ENCODE measurements at regions not wholly inside any gene's neighbourhood (a gene's known extent, or its start where the extent isn't known, plus 50 kb on each side); places are given as distances from the start of the nearest gene placed in this dataset.

GRCh38 chr18:50506362-50506761, 53.5 kb upstream of the MAPK4 start:
- no peaks in the 10 kb centered on the region for H3F3A ChIP-seq (ENCODE audit: low read length, unreplicated experiment)
- H3K9me3 ChIP-seq (ENCODE audit: low read length), result no peaks in the 10 kb centered on the region
- DNase-seq, result no peak
- H3K9ac ChIP-seq (ENCODE audit: low read length), result no peak overlapping the region
- BruUV-seq (replicated peaks), result no TSS peak
- H4K20me1 ChIP-seq (ENCODE audit: low read length), result no peaks in the 10 kb centered on the region
- H3K9me2 ChIP-seq (replicated peaks; ENCODE audit: low read length), result no peaks in the 10 kb centered on the region
- H2AFZ ChIP-seq (ENCODE audit: low read length), result no peak overlapping the region
- no peak overlapping the region for H3K4me2 ChIP-seq (ENCODE audit: low read length)
- H3K27me3 ChIP-seq (ENCODE audit: low read length), result peaks cover 10% of the 10 kb centered on the region; the same call in 1 of the 2 replicates
- CTCF ChIA-PET, result no interaction called here
- POLR2A ChIA-PET (ENCODE audit: unreplicated experiment), result no interaction called here
- no peaks in the 10 kb centered on the region for H3K79me2 ChIP-seq (ENCODE audit: low read length)
- H3K36me3 ChIP-seq (ENCODE audit: low read depth, low read length), result no peaks in the 10 kb centered on the region
- H3K27ac ChIP-seq (ENCODE audit: low read length), result no peak overlapping the region
- intact Hi-C loops (cut with micrococcal nuclease), result no loop called here
- TF ChIP-seq CTCF (conservative IDR thresholded peaks at IDR 0.05; ENCODE audit: low read depth, low read length) (no peak), EZH2phosphoT487 (IDR thresholded peaks at IDR 0.05; ENCODE audit: borderline replicate concordance, low read length) (no peak), EZH2 (IDR thresholded peaks at IDR 0.05; ENCODE audit: low read length, unreplicated experiment) (no peak)
- no peaks in the 10 kb centered on the region for H3K4me1 ChIP-seq (ENCODE audit: insufficient read depth, low read length)
- no peak for ATAC-seq
- no peak overlapping the region for H3K4me3 ChIP-seq (ENCODE audit: low read length)

- POLR2A ChIA-PET (ENCODE audit: unreplicated experiment), result no interaction called here
- TF ChIP-seq EZH2 (IDR thresholded peaks at IDR 0.05; ENCODE audit: low read length, unreplicated experiment), result no peak
- peak; percentile 50 for TF ChIP-seq CTCF (conservative IDR thresholded peaks at IDR 0.05; ENCODE audit: low read depth, low read length)
- CTCF ChIA-PET, result no interaction called here
- H3K9ac ChIP-seq (ENCODE audit: low read length), result no peak overlapping the region
- H3F3A ChIP-seq (ENCODE audit: low read length, unreplicated experiment), result no peaks in the 10 kb centered on the region
- ATAC-seq (peak; percentile 49; the same call in 1 of the 2 replicates), DNase-seq (peak; percentile 29)
- no peak overlapping the region for H3K4me2 ChIP-seq (ENCODE audit: low read length)
- H3K4me1 ChIP-seq (ENCODE audit: insufficient read depth, low read length), result no peaks in the 10 kb centered on the region
- no peaks in the 10 kb centered on the region for H3K9me2 ChIP-seq (replicated peaks; ENCODE audit: low read length)
- no peaks in the 10 kb centered on the region for H3K9me3 ChIP-seq (ENCODE audit: low read length)
- no peak overlapping the region for H3K4me3 ChIP-seq (ENCODE audit: low read length)
- no peaks in the 10 kb centered on the region for H3K36me3 ChIP-seq (ENCODE audit: low read depth, low read length)
- no TSS peak for BruUV-seq (replicated peaks)
- H3K27me3 ChIP-seq (ENCODE audit: low read length), result peaks cover 10% of the 10 kb centered on the region; the same call in 1 of the 2 replicates
- H3K27ac ChIP-seq (ENCODE audit: low read length), result no peak overlapping the region
- no peaks in the 10 kb centered on the region for H3K79me2 ChIP-seq (ENCODE audit: low read length)
- no peaks in the 10 kb centered on the region for H4K20me1 ChIP-seq (ENCODE audit: low read length)
- intact Hi-C loops (cut with micrococcal nuclease), result no loop called here
- no peak overlapping the region for H2AFZ ChIP-seq (ENCODE audit: low read length)
Measured at GRCh38 chr18:50507120-50507590, 52.7 kb upstream of the MAPK4 start.

DNA sequence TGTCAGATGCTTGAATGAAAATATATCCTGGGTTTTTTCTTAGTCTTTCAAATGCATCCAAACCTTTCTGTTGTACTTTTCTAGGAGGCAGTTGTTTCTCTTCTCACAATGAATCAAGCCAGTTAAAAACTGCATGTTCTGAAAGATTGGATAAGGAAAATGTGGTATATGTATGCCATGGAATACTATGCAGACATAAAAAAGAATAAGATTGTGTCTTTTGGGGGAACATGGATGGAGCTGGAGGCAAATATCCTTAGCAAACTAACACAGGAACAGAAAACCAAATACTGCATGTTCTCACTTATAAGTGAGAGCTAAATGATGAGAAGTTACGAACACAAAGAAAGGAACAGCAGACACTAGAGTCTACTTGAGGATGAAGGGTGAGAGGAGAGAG, 51.7 kb upstream of the MAPK4 start:
- no TSS peak for BruUV-seq (replicated peaks)
- ChIA-PET CTCF (no interaction called here), POLR2A (ENCODE audit: unreplicated experiment) (no interaction called here)
- no peak overlapping the region for H3K4me3 ChIP-seq (ENCODE audit: low read length)
- H3K4me2 ChIP-seq (ENCODE audit: low read length), result no peak overlapping the region
- H3K27me3 ChIP-seq (ENCODE audit: low read length), result peaks cover 10% of the 10 kb centered on the region; the same call in 1 of the 2 replicates
- H3K4me1 ChIP-seq (ENCODE audit: insufficient read depth, low read length), result no peaks in the 10 kb centered on the region
- no peak for TF ChIP-seq EZH2 (IDR thresholded peaks at IDR 0.05; ENCODE audit: low read length, unreplicated experiment)
- no peaks in the 10 kb centered on the region for H3K79me2 ChIP-seq (ENCODE audit: low read length)
- no peak for ATAC-seq
- no peaks in the 10 kb centered on the region for H3K9me2 ChIP-seq (replicated peaks; ENCODE audit: low read length)
- no peak overlapping the region for H3K9ac ChIP-seq (ENCODE audit: low read length)
- H3F3A ChIP-seq (ENCODE audit: low read length, unreplicated experiment), result no peaks in the 10 kb centered on the region
- no peak for DNase-seq
- intact Hi-C loops (cut with micrococcal nuclease), result no loop called here
- H3K36me3 ChIP-seq (ENCODE audit: low read depth, low read length), result no peaks in the 10 kb centered on the region
- H4K20me1 ChIP-seq (ENCODE audit: low read length), result no peaks in the 10 kb centered on the region
- no peak overlapping the region for H2AFZ ChIP-seq (ENCODE audit: low read length)
- H3K9me3 ChIP-seq (ENCODE audit: low read length), result no peaks in the 10 kb centered on the region
- H3K27ac ChIP-seq (ENCODE audit: low read length), result no peak overlapping the region

Measured in PC-3 (cell line).